ENCODE measurements at regions not wholly inside any gene's neighbourhood (a gene's known extent, or its start where the extent isn't known, plus 50 kb on each side); places are given as distances from the start of the nearest gene placed in this dataset.
"Not testable (repeated sequence)": the region's sequence is repeated elsewhere in the genome, so short reads cannot be mapped to it uniquely, and the experiment has no call there.

GRCh38 chr12:68984796-68985573, 52.0 kb upstream of the CPM start:
- no peak for DNase-seq (ENCODE audit: low read depth in 2 of 2)

- DNase-seq (ENCODE audit: low read depth in 2 of 2) = not testable (repeated sequence)
Measured at GRCh38 chr12:68997526-68997925, 64.6 kb upstream of the CPM start.

GRCh38 chr12:68998041-68998440, 65.1 kb upstream of the CPM start:
- DNase-seq (ENCODE audit: low read depth in 2 of 2) = no peak

- DNase-seq (ENCODE audit: low read depth in 2 of 2) = no peak
Measured at GRCh38 chr12:69000074-69000473, 67.1 kb upstream of the CPM start.

- DNase-seq (ENCODE audit: low read depth in 2 of 2) = no peak
Measured at GRCh38 chr12:69000540-69001243, 67.7 kb upstream of the CPM start.

GRCh38 chr12:69001251-69001650, 68.3 kb upstream of the CPM start:
- DNase-seq (ENCODE audit: low read depth in 2 of 2) = no peak

- no peak for DNase-seq (ENCODE audit: low read depth in 2 of 2)
Measured at GRCh38 chr12:69002969-69003368, 70.0 kb upstream of the CPM start.

GRCh38 chr12:69003991-69004390, 71.0 kb upstream of the CPM start:
- no peak for DNase-seq (ENCODE audit: low read depth in 2 of 2)

- DNase-seq (ENCODE audit: low read depth in 2 of 2) = no peak
Measured at GRCh38 chr12:69007101-69007854, 74.3 kb upstream of the CPM start.

- DNase-seq (ENCODE audit: low read depth in 2 of 2) = no peak
Measured at GRCh38 chr12:69007855-69008351, 74.9 kb upstream of the CPM start.

GRCh38 chr12:69008520-69008919, 75.5 kb upstream of the CPM start:
- no peak for DNase-seq (ENCODE audit: low read depth in 2 of 2)

- DNase-seq (ENCODE audit: low read depth in 2 of 2) = no peak
Measured at GRCh38 chr12:69014047-69014446, 81.1 kb upstream of the CPM start.

GRCh38 chr12:69015017-69015416, 82.0 kb upstream of the CPM start:
- DNase-seq (ENCODE audit: low read depth in 2 of 2) = no peak

GRCh38 chr12:69015831-69016230, 82.9 kb upstream of the CPM start:
- DNase-seq (ENCODE audit: low read depth in 2 of 2) = no peak

GRCh38 chr12:69019082-69019481, 86.1 kb upstream of the CPM start:
- DNase-seq (ENCODE audit: low read depth in 2 of 2) = no peak

- DNase-seq (ENCODE audit: low read depth in 2 of 2) = no peak
Measured at GRCh38 chr12:69019910-69020309, 86.9 kb upstream of the CPM start.

- DNase-seq (ENCODE audit: low read depth in 2 of 2) = no peak
Measured at GRCh38 chr12:69022674-69023073, 89.7 kb upstream of the CPM start.

- DNase-seq (ENCODE audit: low read depth in 2 of 2) = no peak
Measured at GRCh38 chr12:69023840-69024239, 90.9 kb upstream of the CPM start.

- no peak for DNase-seq (ENCODE audit: low read depth in 2 of 2)
Measured at GRCh38 chr12:69024413-69024812, 91.4 kb upstream of the CPM start.

- no peak for DNase-seq (ENCODE audit: low read depth in 2 of 2)
Measured at GRCh38 chr12:69024907-69025306, 91.9 kb upstream of the CPM start.

- DNase-seq (ENCODE audit: low read depth in 2 of 2) = no peak
Measured at GRCh38 chr12:69026336-69026735, 93.4 kb upstream of the CPM start.

- DNase-seq (ENCODE audit: low read depth in 2 of 2) = peak in 1 of 2 donors; percentile 31
Measured at GRCh38 chr12:69027411-69027881, 94.5 kb upstream of the CPM start.
